HG02870 (cell line): ENCODE measurements at regions not wholly inside any gene's neighbourhood (a gene's known extent, or its start where the extent isn't known, plus 50 kb on each side); places are given as distances from the start of the nearest gene placed in this dataset.
"Not testable (repeated sequence)": the region's sequence is repeated elsewhere in the genome, so short reads cannot be mapped to it uniquely, and the experiment has no call there.

Source experiments
- ATAC-seq: cut with Tn5 transposase; IDR thresholded peaks from one replicate; pipeline ENCODE4 v1.9.1; 2021; ENCODE audit warnings: mild to moderate bottlenecking, moderate library complexity; ENCODE audit not compliant: unreplicated experiment

DNA sequence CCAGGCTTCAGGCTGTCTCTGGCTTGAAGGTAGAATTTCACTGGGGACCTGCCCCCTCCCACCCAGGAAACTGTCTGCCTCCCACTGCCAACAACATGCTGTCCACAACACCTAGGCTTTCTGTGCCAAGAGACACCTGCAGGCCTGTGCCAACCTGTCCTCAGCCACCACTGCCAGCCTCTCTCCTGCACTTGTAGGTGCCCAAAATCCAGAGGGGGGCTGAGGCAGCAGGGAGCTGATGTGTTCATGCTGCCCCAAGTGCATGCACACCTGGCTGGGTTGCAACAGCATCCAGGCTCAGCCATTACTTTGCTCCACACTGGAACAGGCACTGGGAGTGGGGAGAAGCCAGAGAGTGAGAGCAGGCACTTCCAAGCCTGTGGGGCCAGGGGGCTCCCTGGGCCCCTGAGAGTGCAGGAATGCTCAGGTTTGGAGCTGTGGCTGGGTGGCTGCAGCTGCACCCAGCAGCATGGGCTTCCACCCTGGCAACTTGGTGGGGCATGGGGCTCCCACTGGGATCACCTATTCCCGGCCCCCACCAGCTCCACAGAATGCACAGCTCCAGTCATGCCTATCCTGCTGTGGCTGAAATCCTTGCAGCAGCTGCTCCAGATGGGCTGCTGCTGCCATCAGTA is 218.1 kb upstream of the OBI1 start:
- no peak for ATAC-seq

DNA sequence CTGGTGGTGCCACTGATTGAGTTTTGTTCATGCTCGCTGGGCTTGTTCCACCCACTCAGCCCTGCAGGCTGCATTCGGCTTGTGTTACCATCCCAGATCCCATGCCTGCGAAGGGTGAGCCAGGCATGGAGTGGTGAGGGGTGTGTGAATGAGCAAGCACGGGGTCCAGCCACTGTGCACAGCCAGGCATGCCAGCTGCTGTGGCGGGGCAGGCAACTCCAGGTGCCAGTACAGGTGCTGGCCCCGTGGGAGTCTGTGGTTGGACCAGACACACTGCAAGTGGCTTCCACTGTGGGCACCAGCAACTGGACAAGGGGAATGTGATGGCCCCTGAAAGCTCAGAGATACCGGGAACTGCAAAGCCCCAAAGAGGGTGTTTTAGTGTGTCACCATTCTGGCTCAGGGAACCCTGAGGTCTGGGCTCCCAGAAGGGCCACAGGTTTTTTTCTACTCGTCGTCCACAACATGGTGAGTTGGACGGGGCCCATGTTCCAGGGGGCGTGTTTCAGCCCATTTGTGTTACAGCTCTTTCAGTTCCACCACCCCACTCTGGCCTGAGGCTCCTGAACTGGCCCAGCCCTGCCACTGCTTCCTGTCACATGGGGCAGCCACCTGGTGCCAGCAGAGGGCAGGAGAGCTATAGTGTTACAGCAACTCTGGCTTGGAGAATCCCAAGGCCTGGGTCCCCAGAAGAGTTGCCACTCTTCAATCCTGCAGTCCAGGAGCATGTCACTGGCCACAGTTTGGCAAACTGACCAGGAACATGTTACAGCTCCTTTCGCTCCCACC is 217.0 kb upstream of the OBI1 start:
- ATAC-seq: peak; percentile 56

DNA sequence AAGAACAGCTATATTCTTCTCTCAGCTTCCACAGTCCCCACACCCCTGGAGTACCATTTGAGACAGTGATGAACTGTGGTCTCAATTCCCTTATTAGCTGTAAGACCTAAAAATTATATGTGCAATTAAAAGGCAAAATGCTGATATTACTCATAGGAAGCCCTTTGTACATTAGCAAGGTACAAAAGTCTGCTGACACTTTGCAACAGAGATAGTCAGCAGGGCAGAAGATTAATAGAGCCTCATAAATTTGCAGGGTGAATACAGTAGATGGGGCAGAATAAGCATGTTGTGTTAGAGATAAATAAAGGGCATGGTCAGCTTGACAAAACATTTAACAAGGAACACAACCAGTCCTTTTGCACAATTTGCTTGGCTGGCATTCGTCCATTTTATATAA is 210.0 kb upstream of the OBI1 start:
- ATAC-seq: no peak

DNA sequence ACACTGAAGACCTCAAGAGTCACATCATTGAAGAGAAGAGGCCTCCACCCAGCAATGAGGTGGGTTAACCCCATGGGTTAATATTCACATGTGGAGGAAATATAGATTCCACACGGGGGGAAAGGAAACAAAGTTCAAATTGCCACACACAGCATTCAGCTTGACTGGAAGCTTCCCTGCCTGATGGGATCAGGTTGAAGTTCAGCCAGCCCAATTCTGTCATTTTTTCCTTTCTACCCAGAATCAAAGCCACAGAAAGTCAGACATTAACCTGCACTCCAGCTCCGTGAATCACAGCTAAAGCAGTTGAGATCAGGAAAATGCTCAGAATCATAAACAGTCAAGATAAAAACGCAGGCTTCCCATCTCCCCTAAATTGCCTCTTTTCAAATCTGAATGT is 208.7 kb upstream of the OBI1 start:
- ATAC-seq: no peak

DNA sequence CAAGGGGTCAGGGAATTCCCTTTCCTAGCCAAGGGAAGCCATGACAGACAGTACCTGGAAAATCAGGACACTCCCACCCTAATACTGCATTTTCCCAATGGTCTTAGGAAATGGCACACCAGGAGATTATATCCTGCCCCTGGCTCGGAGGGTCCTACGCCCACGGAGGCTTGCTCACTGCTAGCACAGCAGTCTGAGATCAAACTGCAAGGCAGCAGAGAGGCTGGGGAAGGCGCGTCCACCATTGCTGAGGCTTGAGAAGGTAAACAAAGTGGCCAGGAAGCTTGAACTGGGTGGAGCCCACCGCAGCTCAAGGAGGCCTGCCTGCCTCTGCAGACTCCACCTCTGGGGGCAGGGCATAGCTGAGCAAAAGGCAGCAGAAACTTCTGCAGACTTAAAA is 207.1 kb upstream of the OBI1 start:
- not testable (repeated sequence) for ATAC-seq

DNA sequence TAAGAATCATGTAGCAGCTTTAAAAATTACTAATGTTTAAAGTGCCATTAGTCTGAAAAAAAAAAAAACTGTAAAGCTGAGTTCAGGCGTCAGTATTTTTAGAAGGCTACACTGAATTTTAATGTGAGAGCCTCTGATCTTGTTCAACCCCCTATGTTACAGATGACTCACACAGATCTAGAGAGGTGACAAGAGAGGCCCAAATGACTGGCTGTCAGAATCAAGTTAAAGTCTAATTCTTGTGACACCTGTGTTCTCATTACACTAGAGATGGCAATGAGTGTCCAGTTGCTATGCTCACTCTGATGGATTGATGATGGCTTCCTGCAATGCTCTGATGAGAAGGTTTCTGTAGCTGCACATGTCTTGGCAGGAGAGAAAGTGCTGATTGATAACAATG is 203.5 kb upstream of the OBI1 start:
- ATAC-seq: no peak

DNA sequence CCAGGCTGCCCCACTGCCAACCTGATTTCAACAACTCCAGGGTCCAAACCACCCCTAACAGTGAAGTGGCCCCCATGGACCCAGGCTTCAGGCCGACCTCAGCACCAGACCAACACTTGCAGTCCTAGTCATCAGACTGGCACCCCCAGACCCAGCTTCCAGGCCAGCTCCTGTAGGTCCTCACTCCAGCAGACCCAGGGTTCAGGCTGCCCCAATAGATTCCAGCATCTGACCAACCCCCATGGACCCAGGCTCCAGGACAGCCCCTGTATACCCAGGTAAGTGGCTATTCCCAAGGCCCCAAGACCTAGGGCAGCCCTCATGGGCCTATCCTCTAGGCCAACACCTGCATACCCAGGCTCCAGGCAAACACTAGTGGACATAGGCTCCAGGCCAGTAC is 193.8 kb upstream of the OBI1 start:
- ATAC-seq: no peak

DNA sequence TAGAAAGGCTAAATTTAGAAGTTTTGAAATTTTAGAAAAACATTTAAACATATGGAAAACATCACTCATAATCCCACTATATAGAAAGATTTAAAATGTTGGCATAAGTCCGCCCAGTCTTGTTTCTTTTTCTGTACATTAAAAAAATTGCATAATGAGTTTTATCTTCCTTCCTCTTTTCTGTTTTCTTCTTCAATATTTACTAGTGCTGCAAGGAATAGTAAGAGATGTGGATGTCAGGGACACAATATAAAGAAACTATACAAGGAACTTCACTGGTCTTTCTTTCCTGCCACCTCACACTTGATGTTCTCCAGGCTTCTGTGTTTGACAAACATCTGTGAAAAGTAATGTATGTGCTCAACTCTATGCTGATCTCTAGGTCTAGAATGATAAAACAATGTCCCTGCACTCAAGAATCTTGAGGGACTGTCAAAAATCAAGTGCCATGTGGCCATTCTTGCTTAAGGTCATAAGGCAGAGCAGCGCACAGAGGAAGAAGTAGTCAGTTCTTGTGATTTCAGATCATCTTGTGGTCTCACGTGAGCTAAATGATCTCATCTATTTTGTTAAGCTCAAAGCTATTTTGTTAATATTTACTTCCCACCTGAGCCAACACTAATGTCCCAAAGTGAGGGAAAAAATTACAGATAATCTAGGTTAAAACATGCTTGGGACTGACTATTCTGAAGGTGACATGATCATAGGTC is 186.9 kb upstream of the OBI1 start:
- no peak for ATAC-seq

DNA sequence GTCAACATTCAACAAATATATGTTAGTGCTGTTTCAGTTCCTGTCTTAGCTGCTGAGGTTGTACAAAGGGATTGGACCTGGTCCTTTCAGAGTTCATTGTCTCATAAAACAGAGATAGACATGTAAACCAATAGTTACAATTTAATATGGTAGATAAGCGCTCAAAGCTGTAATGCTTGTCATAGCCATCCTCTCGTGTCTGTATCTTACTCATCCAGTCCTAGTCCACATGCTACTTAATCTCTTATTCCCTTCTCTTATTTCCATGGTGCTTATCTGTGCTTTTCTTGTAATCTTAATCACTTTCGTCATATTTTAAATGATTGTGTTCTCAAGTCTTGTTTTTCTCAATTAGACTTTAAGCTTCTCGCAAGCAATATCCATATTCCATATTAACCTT is 185.2 kb upstream of the OBI1 start:
- no peak for ATAC-seq

DNA sequence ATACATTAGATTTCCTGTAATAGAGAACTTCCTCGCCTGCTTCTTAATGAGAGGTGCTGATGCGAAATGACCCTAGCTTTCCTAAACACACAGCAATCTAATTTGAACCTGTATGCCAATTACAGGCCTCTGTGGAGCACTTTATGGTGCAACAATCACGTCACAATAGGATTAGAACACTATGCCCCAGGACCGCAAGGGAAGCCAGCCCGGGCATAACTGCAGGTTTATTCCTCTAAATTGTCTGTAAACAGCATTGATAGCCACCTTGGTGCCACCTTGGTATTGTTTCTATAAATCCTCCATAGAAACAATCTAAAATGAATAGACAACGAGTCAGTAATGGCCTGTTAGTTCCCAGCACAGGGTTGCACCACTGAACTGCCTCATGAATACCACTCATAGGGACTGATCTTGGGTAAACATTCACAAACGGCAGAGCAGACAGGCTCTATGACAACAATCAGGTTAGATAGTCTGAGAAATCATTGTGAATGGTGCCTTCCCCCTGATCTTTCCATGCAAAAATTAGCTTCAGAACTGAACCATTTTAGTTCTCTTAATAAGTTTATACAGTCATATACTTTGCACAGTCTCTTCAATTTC is 182.5 kb upstream of the OBI1 start:
- ATAC-seq: no peak

DNA sequence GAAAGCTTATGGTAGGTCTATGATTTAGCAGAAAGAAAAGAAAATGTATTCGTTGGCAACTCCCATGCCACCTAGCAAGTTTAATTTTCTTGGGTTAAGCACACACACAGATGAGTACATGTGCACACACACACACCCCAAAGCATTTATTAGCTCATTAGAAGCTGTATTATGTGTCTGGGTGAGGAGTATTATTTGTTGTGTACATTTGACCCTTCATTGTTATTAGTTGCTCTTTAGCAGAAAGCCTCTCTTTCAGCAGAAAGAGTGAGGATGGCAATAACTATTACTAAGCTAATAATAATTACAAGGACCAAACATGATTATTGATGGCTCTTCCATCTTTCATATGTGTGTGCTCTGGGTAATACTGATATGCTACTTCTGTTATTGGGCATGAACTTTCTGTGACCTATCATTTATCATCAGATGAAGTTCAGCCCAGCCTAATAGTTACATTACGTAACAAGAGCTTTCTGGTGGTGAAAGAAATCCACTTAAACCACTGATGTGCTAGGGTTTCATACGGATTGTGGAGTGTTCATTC is 177.4 kb upstream of the OBI1 start:
- no peak for ATAC-seq

DNA sequence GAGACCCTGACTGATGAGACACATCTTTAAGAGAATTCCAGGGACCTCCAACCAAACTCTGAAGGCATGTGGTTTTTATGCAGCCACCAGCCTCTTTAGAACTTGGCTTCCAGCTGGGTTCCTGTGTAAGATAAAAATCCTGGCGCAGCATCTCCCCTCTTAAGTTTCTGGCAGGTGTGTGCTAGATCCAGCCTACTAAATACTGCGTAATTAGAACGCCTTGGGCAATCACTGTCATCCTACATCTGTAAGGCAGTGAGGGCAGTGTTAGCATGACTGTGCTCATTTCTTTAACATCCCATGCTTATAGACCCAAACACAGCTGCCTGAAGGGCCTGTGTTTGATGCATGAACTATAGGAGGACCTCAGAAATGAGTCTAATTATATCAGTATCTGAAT is 173.5 kb upstream of the OBI1 start:
- no peak for ATAC-seq

DNA sequence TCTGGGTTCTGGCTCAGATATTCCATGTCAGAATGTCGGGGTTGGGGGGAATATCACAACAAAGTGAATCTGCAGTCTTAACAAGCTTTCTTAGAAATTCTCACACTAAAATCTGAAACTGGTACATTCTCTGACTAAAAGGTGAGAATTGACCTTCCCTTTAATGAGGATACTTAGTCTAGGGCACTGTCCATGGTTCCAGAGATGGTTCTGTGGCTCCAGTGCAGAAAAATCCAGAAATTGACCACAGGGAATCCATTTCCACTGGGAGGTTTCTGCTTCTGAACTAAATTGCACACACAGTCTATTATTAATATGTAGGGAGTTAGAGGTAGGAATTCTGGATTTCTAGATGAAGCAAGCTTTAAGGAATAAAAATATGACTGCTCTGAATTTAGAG is 171.6 kb upstream of the OBI1 start:
- ATAC-seq: no peak

DNA sequence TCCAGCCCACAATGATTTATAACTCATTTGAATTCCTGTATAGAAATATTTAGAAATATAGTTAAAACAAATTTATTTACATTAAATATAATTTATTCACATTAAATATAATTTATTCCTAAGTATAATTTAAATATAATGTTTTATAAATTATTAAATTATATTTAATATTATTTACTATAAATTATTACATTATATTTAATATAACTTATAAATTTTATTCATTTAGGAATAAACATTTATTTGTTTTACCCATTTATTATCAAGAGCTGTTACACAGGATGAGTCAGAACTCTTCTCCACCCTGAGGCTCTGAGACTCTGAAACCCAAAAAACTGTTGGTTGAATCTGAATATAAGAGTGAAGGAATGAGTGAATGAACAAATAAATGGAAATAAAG is 170.9 kb upstream of the OBI1 start:
- ATAC-seq: no peak

DNA sequence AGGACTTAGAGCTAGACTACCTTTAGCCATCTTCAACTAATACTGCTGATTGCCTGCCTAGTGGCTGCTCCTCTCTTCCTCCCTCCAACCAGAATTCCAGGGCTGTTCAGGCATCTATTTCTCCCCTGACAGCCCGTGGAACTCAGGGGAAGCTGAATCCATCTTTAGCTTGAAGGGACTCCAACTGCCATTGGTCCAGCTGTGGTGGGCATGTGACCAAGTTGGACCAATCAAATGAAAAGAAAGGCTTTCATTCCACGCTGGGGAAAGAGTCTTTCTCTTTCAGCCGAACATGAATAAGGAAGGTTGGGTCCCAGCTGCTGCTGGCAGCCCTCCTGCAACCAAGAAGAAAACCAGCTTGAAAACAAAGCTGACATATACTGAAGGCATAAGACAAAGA is 168.5 kb upstream of the OBI1 start:
- ATAC-seq: no peak

DNA sequence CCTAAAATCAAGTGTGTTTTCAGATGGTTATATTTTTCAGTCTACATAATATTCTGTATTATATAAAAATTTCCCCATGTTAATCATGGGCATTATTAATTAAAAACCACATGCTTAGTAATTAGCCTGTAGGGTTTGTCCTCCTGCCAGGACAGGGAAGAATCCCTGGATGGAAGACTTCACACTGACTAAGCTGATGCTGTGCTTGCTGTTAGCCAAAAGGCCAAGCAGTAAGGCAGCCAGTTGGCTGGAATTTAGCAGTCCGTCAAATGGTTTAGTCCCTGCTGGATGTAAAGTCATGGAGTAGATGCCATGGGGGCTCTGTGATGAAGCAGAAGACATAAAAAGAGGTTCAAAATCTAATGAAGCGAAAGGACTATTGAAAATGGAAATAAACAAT is 168.0 kb upstream of the OBI1 start:
- ATAC-seq: no peak

DNA sequence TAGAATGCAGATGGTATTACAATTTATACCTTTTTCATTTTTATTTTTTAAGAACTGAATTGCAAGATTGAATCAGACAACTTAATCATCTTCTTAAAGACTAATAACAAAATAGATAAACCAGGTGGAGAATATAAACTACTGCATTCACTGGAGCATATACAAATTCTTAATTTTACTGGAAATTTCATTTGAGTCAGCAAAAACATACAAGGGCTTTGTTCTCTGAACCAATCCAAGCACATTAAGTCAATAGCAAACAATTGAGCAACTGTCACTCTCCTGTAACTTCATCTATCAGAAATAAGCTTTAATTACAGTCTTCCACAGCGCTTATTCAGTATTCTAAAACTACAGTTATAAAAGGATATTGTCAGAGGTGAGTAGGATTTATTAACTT is 167.4 kb upstream of the OBI1 start:
- no peak for ATAC-seq

DNA sequence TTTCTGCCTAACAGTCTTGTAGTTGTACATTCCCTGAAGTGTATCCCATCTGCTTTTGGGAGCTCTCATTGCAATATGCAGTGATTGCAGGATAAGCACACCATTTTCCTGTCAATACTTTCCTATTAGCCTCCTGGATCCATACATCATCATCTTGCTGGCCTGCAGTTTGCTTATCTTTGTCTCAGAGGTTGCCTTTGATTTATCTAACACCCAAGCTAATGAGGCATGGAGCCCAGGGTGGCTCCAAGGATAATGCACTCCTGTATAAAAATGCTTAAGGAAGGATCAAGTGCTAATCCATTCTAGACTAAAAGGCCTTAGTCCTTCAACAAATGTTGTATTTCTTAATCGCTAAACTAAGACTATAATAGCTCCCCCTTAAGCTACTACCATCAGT is 161.6 kb upstream of the OBI1 start:
- ATAC-seq: no peak

DNA sequence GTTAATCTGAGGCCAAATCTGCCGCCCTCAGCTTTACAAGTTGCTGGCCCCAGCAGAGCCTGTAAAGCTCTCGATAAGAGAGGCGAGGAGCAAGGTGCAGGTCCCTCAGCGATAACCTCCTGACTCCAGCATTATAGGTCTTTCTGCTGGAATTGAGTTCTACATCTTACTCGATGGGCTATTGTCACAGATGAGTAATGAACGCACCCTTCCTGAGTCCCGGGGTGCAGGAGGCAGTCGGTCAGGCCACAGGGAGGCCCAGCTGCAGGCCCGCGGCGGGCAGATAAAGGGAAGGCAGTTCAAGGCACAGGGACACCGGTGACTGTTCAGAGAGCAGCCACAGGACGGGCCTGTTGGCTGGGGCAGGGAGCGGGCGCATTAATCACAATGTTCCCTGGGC is 157.6 kb upstream of the OBI1 start:
- ATAC-seq: no peak

DNA sequence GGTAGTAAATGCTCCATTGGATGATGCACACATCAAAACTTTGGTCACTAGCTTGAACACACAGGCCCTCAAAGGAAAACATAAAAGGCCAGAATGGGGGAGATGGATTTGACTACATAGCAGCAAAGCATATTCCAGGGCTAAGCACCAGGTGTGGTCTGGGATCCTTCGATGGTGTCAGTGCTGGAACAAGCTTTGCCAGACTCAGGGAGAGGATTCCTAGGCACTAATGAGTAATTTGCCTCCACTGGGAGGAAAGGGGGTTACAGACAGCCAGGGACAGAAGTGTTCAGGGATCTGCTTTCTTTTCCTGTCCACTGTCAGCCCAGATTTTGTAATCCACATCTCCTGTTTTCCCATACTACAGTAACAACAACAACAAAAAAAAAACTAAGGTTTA is 157.2 kb upstream of the OBI1 start:
- ATAC-seq: no peak

DNA sequence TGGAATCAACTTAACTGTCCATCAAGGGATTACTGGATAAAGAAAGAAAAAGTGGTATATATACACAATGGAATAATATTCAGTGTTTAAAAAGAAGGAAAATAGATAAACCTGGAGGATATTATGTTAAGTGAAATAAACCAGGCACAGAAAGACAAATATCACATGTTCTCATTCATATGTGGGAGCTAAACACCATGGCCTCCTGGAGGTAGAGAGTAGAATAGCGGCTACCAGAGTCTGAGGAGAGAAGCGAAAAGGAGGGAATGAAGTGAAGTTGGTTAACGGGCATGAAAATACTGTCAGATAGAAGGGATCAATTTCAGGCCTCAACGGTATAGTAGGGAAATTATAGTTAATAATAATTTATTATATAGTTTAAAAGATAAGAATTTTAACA is 147.5 kb upstream of the OBI1 start:
- peak; percentile 69 for ATAC-seq

DNA sequence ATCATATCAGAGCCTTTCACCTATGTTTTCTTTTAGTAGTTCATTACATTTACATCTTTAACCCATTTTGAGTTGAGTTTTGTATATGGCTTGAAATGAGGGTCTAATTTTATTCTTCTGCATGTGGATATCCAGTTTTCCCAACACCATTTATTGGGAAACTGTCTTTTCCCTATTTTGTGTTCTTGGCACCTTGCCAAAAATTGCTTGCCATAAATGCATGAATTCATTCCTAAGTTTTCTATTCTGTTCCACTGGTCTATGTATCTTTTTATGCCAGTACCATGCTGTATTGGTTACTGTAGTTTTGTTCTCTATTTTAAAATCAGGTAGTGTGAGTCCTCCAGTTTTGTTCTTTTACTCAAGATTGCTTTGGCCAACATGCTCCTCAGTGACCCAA is 144.0 kb upstream of the OBI1 start:
- no peak for ATAC-seq
